SU-DHL-6 (cell line): ENCODE measurements at regions not wholly inside any gene's neighbourhood (a gene's known extent, or its start where the extent isn't known, plus 50 kb on each side); places are given as distances from the start of the nearest gene placed in this dataset.

ENCODE experiments used
- H2AFZ ChIP-seq: fragments of 200-600 bp; sonication (generic); 2 replicates; pipeline ENCODE4 v1.6.1; 2014; ENCODE audit warnings: low read depth, mild to moderate bottlenecking, moderate library complexity, mixed read lengths, antibody characterized with exemption, low read length; ENCODE audit not compliant: severe bottlenecking
- H3F3A ChIP-seq: fragments of 200-600 bp; shearing (Covaris generic); 2 replicates; pipeline ENCODE4 v1.6.0; 2016; ENCODE audit warnings: antibody characterized with exemption, mild to moderate bottlenecking; ENCODE audit not compliant: insufficient read depth
- H3K27ac ChIP-seq: fragments of 200-600 bp; sonication (generic); 2 replicates; pipeline ENCODE4 v1.5.1; 2016; ENCODE audit warnings: low read depth, mild to moderate bottlenecking, low read length, moderate library complexity, mixed read lengths
- H3K27me3 ChIP-seq: fragments of 200-600 bp; sonication (generic), shearing (Covaris generic); 2 replicates; pipeline ENCODE4 v1.6.0; 2014; ENCODE audit warnings: mild to moderate bottlenecking, low read length
- H3K36me3 ChIP-seq: fragments of 200-600 bp; sonication (generic); 2 replicates; pipeline ENCODE4 v1.6.1; 2014; ENCODE audit warnings: mild to moderate bottlenecking, low read length, mixed read lengths
- H3K4me2 ChIP-seq: fragments of 300-600, 200-600 bp; shearing (Covaris generic), sonication (generic); 2 replicates; pipeline ENCODE4 v1.6.0; 2014; ENCODE audit warnings: low read length, low read depth, mild to moderate bottlenecking; ENCODE audit not compliant: poor library complexity, severe bottlenecking
- H3K4me3 ChIP-seq: fragments of 200-600 bp; sonication (generic); 2 replicates; pipeline ENCODE4 v1.5.1; 2014; ENCODE audit warnings: antibody characterized with exemption, low read length, mild to moderate bottlenecking, mixed read lengths; ENCODE audit not compliant: insufficient read depth, poor library complexity, severe bottlenecking
- H3K79me2 ChIP-seq: fragments of 200-600 bp; sonication (generic); 2 replicates; pipeline ENCODE4 v1.6.1; 2014; ENCODE audit warnings: mild to moderate bottlenecking, low read length, moderate library complexity; ENCODE audit not compliant: insufficient read depth
- H3K9ac ChIP-seq: fragments of 200-600 bp; sonication (generic); 2 replicates; pipeline ENCODE4 v1.7.0; 2014; ENCODE audit warnings: mild to moderate bottlenecking, low read length
- H3K9me2 ChIP-seq: fragments of 200-600 bp; sonication (generic); replicated peaks from 2 replicates; pipeline ENCODE4 v1.6.1; 2014; ENCODE audit warnings: low read length; ENCODE audit not compliant: insufficient read depth
- H3K9me3 ChIP-seq: fragments of 200-600 bp; sonication (generic); 2 replicates; pipeline ENCODE4 v1.6.1; 2014; ENCODE audit warnings: low read length, mixed read lengths; ENCODE audit not compliant: insufficient read depth
- H4K20me1 ChIP-seq: fragments of 200-600 bp; sonication (generic); 2 replicates; pipeline ENCODE4 v1.6.1; 2014; ENCODE audit warnings: low read depth, mild to moderate bottlenecking, antibody characterized with exemption, low read length, moderate library complexity, mixed read lengths
- EZH2phosphoT487 ChIP-seq: fragments of 200-600 bp; sonication (generic), shearing (Covaris generic); conservative IDR thresholded peaks from 2 replicates; pipeline ENCODE4 v1.6.1; 2018; ENCODE audit warnings: mild to moderate bottlenecking, antibody characterized with exemption, low read length, moderate library complexity, mixed read lengths
- TF ChIP-seq, protein P1 (sequence below): fragments of 200-600 bp; sonication (generic); IDR thresholded peaks from one replicate; pipeline ENCODE4 v1.5.1; 2017; ENCODE audit warnings: antibody characterized with exemption, mild to moderate bottlenecking, low read length, moderate library complexity; ENCODE audit not compliant: insufficient read depth, poor library complexity, severe bottlenecking

DNA sequence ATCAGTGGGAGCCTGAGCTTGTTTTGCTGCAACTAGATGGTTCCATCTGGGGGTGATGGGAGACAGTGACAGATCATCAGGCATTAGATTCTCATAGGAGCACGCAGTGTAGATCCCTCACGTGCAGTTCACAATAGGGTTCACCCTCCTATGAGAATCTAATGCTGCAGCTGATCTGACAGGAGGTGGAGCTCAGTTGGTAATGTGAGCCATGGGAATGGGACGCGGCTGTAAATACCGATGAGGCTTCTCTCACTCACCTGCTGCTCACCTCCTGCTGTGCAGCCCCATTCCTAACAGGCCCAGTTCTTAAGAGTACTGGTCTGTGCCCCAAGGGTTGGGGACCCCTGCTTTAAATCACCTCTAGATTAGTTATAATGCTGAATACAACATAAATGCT is 137.5 kb upstream of the PLEKHM1 start:
- H3K4me3 ChIP-seq: no peak overlapping the region
- TF ChIP-seq, protein P1, sequence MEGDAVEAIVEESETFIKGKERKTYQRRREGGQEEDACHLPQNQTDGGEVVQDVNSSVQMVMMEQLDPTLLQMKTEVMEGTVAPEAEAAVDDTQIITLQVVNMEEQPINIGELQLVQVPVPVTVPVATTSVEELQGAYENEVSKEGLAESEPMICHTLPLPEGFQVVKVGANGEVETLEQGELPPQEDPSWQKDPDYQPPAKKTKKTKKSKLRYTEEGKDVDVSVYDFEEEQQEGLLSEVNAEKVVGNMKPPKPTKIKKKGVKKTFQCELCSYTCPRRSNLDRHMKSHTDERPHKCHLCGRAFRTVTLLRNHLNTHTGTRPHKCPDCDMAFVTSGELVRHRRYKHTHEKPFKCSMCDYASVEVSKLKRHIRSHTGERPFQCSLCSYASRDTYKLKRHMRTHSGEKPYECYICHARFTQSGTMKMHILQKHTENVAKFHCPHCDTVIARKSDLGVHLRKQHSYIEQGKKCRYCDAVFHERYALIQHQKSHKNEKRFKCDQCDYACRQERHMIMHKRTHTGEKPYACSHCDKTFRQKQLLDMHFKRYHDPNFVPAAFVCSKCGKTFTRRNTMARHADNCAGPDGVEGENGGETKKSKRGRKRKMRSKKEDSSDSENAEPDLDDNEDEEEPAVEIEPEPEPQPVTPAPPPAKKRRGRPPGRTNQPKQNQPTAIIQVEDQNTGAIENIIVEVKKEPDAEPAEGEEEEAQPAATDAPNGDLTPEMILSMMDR: no peak
- no peak for TF ChIP-seq EZH2phosphoT487
- no peaks in the 10 kb centered on the region for H3K9me2 ChIP-seq
- H4K20me1 ChIP-seq: no peaks in the 10 kb centered on the region
- H3K79me2 ChIP-seq: no peaks in the 10 kb centered on the region
- 0 out of 2 replicates have a peak, but pooled peaks cover 2% of the 10 kb centered on the region for H3K36me3 ChIP-seq
- no peak overlapping the region for H2AFZ ChIP-seq
- H3K27me3 ChIP-seq: no peaks in the 10 kb centered on the region
- no peak overlapping the region for H3K27ac ChIP-seq
- no peak overlapping the region for H3K4me2 ChIP-seq
- H3K9me3 ChIP-seq: no peaks in the 10 kb centered on the region
- H3F3A ChIP-seq: no peaks in the 10 kb centered on the region
- H3K9ac ChIP-seq: no peak overlapping the region

DNA sequence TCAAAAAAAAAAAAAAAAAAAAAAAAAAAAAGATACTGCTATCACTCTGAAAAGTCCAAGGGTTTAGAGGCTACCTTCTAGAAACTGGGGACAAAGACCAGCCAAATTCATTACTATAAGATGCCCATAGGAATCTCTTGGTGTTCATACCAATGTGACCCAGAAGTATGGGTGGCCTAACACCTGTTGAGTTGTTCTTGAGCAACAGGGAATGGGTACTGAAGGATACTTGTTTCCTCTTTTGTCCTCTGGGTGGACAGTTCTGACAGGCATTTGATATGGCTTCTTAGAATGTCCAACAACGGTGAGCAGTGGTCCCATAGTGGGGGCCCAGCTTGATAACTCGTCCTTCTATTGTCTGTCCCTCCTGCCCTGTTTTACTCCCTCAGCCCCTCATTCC is 141.4 kb upstream of the PLEKHM1 start:
- Histone ChIP-seq H2AFZ (no peak overlapping the region), H3K4me3 (no peak overlapping the region), H4K20me1 (no peaks in the 10 kb centered on the region), H3K27me3 (no peaks in the 10 kb centered on the region), H3K9me2 (no peaks in the 10 kb centered on the region), H3F3A (no peaks in the 10 kb centered on the region), H3K9ac (no peak overlapping the region), H3K79me2 (no peaks in the 10 kb centered on the region), H3K4me2 (no peak overlapping the region), H3K27ac (no peak overlapping the region), H3K9me3 (no peaks in the 10 kb centered on the region), H3K36me3 (0 out of 2 replicates have a peak, but pooled peaks cover 2% of the 10 kb centered on the region)
- TF ChIP-seq, protein P1: no peak
- no peak for TF ChIP-seq EZH2phosphoT487

- no peaks in the 10 kb centered on the region for H3K9me2 ChIP-seq
- no peak for TF ChIP-seq EZH2phosphoT487
- TF ChIP-seq, protein P1: no peak
- no peak overlapping the region for H3K4me3 ChIP-seq
- H3K79me2 ChIP-seq: no peaks in the 10 kb centered on the region
- no peak overlapping the region for H3K9ac ChIP-seq
- H3F3A ChIP-seq: no peaks in the 10 kb centered on the region
- no peaks in the 10 kb centered on the region for H4K20me1 ChIP-seq
- no peaks in the 10 kb centered on the region for H3K9me3 ChIP-seq
- no peak overlapping the region for H3K4me2 ChIP-seq
- H3K27ac ChIP-seq: no peak overlapping the region
- no peaks in the 10 kb centered on the region for H3K27me3 ChIP-seq
- no peak overlapping the region for H2AFZ ChIP-seq
- H3K36me3 ChIP-seq: no peaks in the 10 kb centered on the region
These were observed 144.7 kb upstream of the CRHR1 start for GRCh38 chr17:45639297-45639849.
